ENCODE measurements at regions not wholly inside any gene's neighbourhood (a gene's known extent, or its start where the extent isn't known, plus 50 kb on each side); places are given as distances from the start of the nearest gene placed in this dataset.

DNA sequence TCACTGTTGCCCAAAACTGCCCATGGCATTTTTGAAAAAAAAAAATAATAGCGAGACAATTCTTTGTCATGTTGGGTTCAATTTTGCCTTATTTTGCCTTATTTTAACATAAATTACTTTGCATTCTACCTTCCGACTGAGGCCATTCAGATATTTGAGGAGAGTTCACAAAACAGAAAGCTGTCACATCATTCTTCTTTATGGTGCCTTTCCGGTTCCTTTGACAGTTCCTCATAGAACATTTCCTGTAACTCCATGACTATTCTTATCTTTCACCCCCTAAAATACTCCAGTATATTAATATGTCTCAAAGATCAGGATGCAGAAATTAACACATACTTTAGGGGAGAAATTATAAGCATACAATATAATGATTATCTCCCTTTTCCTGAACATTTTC is 476.7 kb downstream of the NOVA1 start:
- intact Hi-C loops (cut with micrococcal nuclease) (no loop called here), in situ Hi-C loops (cut with MboI) (no loop called here)
- ChIA-PET POLR2A (no interaction called here), CTCF (ENCODE audit: low intra/inter-chr PET ratio) (no interaction called here)
- H3K9me3 ChIP-seq (replicated peaks; ENCODE audit: control insufficient read depth, insufficient read depth, low read depth, low read length): no peaks in the 10 kb centered on the region
- no peaks in the 10 kb centered on the region for H4K20me1 ChIP-seq (replicated peaks; ENCODE audit: control insufficient read depth, insufficient read depth, low read length)
- H3K27me3 ChIP-seq (ENCODE audit: control insufficient read depth in 2 of 2, insufficient read depth in 2 of 2, low read length in 2 of 2): no peaks in the 10 kb centered on the region
- ATAC-seq (no peak), DNase-seq (ENCODE audit: extremely low read depth in 1 of 4, low spot score in 3 of 4) (no peak), FAIRE-seq (no peak)
- TF ChIP-seq CREB1 (IDR thresholded peaks at IDR 0.05) (no peak), CREB1 (CRISPR knock-in tag; IDR thresholded peaks at IDR 0.05) (no peak), SIN3B (IDR thresholded peaks at IDR 0.05; ENCODE audit: low read depth) (no peak), ZKSCAN1 (IDR thresholded peaks at IDR 0.05; ENCODE audit: low read depth, low read length) (no peak), ZNF316 (IDR thresholded peaks at IDR 0.05) (no peak), RHOXF2B (CRISPR knock-in tag; conservative IDR thresholded peaks at IDR 0.05) (no peak), HSF4 (CRISPR knock-in tag; IDR thresholded peaks at IDR 0.05; ENCODE audit: borderline replicate concordance) (no peak)
- TF ChIP-seq, protein P1, sequence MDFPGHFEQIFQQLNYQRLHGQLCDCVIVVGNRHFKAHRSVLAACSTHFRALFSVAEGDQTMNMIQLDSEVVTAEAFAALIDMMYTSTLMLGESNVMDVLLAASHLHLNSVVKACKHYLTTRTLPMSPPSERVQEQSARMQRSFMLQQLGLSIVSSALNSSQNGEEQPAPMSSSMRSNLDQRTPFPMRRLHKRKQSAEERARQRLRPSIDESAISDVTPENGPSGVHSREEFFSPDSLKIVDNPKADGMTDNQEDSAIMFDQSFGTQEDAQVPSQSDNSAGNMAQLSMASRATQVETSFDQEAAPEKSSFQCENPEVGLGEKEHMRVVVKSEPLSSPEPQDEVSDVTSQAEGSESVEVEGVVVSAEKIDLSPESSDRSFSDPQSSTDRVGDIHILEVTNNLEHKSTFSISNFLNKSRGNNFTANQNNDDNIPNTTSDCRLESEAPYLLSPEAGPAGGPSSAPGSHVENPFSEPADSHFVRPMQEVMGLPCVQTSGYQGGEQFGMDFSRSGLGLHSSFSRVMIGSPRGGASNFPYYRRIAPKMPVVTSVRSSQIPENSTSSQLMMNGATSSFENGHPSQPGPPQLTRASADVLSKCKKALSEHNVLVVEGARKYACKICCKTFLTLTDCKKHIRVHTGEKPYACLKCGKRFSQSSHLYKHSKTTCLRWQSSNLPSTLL (IDR thresholded peaks at IDR 0.05): no peak
- TF ChIP-seq, protein P2, sequence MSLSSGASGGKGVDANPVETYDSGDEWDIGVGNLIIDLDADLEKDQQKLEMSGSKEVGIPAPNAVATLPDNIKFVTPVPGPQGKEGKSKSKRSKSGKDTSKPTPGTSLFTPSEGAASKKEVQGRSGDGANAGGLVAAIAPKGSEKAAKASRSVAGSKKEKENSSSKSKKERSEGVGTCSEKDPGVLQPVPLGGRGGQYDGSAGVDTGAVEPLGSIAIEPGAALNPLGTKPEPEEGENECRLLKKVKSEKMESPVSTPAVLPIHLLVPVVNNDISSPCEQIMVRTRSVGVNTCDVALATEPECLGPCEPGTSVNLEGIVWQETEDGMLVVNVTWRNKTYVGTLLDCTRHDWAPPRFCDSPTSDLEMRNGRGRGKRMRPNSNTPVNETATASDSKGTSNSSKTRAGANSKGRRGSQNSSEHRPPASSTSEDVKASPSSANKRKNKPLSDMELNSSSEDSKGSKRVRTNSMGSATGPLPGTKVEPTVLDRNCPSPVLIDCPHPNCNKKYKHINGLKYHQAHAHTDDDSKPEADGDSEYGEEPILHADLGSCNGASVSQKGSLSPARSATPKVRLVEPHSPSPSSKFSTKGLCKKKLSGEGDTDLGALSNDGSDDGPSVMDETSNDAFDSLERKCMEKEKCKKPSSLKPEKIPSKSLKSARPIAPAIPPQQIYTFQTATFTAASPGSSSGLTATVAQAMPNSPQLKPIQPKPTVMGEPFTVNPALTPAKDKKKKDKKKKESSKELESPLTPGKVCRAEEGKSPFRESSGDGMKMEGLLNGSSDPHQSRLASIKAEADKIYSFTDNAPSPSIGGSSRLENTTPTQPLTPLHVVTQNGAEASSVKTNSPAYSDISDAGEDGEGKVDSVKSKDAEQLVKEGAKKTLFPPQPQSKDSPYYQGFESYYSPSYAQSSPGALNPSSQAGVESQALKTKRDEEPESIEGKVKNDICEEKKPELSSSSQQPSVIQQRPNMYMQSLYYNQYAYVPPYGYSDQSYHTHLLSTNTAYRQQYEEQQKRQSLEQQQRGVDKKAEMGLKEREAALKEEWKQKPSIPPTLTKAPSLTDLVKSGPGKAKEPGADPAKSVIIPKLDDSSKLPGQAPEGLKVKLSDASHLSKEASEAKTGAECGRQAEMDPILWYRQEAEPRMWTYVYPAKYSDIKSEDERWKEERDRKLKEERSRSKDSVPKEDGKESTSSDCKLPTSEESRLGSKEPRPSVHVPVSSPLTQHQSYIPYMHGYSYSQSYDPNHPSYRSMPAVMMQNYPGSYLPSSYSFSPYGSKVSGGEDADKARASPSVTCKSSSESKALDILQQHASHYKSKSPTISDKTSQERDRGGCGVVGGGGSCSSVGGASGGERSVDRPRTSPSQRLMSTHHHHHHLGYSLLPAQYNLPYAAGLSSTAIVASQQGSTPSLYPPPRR (CRISPR knock-in tag; IDR thresholded peaks at IDR 0.05; ENCODE audit: borderline replicate concordance): no peak
- TF ChIP-seq, protein P3, sequence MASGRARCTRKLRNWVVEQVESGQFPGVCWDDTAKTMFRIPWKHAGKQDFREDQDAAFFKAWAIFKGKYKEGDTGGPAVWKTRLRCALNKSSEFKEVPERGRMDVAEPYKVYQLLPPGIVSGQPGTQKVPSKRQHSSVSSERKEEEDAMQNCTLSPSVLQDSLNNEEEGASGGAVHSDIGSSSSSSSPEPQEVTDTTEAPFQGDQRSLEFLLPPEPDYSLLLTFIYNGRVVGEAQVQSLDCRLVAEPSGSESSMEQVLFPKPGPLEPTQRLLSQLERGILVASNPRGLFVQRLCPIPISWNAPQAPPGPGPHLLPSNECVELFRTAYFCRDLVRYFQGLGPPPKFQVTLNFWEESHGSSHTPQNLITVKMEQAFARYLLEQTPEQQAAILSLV (tag; IDR thresholded peaks at IDR 0.05): no peak
- H3K9me1 ChIP-seq (ENCODE audit: control insufficient read depth, insufficient read depth, low read length): no peaks in the 10 kb centered on the region
- no peak overlapping the region for H3K4me3 ChIP-seq
- no peaks in the 10 kb centered on the region for H3K79me2 ChIP-seq (ENCODE audit: control insufficient read depth, insufficient read depth, low read length)
- H3K9ac ChIP-seq (ENCODE audit: insufficient read depth in 1 of 2, low read depth in 2 of 2, low read length in 2 of 2): no peak overlapping the region
- no peak overlapping the region for H2AFZ ChIP-seq (ENCODE audit: low read depth, low read length)
- H3K4me1 ChIP-seq (replicated peaks in 1 of 2; ENCODE audit: control insufficient read depth in 2 of 2, insufficient read depth in 2 of 2, low read length in 2 of 2): no peaks in the 10 kb centered on the region
- no peak overlapping the region for H3K4me2 ChIP-seq (ENCODE audit: insufficient read depth, low read length)
- BruUV-seq (replicated peaks): no TSS peak
- WGBS (ENCODE audit: insufficient coverage, low coverage, missing lambda C conversion rate): 6% methylated on average over 3 of the region's 3 CpGs
- no peaks in the 10 kb centered on the region for H3K36me3 ChIP-seq (ENCODE audit: control insufficient read depth, insufficient read depth, low read length)
- no peak overlapping the region for H3K27ac ChIP-seq (ENCODE audit: extremely low read depth, low read depth, low read length)

All from K562 (cell line).